ENCODE measurements at regions not wholly inside any gene's neighbourhood (a gene's known extent, or its start where the extent isn't known, plus 50 kb on each side); places are given as distances from the start of the nearest gene placed in this dataset.

DNA sequence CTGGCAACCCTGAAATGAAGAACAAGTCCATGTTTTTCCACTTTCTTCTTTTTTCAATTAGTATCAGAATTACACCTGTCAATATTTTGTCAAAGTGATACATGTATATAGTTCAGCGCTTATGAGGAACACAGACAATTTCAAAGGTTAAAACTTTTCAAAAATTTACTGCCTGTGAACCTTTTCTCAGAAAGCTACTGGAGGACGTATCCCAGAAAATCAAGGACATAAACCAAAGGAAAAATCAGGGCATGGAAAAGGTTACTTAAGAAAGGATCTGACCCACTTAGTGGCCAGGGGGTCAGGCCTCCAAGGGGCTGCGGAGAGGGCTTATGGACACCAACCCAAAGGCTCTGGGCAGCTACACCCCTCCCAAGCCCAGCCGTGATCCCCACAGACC lies 81.1 kb upstream of the ACTRT2 start:
- no peak for ATAC-seq (ENCODE audit: low read depth)
- Mint-ChIP-seq H3K27me3 (no peaks in the 10 kb centered on the region), H3K4me1 (no peaks in the 10 kb centered on the region), H3K9me3 (peaks cover 3% of the 10 kb centered on the region), H3K27ac (no peak overlapping the region), H3K36me3 (ENCODE audit: low read depth) (no peaks in the 10 kb centered on the region), H3K4me3 (no peak overlapping the region)
- CTCF ChIA-PET: no interaction called here
- POLR2A ChIA-PET: no interaction called here
- intact Hi-C loops (cut with micrococcal nuclease): no loop called here
- no peak for DNase-seq
- TF ChIP-seq, protein P1, sequence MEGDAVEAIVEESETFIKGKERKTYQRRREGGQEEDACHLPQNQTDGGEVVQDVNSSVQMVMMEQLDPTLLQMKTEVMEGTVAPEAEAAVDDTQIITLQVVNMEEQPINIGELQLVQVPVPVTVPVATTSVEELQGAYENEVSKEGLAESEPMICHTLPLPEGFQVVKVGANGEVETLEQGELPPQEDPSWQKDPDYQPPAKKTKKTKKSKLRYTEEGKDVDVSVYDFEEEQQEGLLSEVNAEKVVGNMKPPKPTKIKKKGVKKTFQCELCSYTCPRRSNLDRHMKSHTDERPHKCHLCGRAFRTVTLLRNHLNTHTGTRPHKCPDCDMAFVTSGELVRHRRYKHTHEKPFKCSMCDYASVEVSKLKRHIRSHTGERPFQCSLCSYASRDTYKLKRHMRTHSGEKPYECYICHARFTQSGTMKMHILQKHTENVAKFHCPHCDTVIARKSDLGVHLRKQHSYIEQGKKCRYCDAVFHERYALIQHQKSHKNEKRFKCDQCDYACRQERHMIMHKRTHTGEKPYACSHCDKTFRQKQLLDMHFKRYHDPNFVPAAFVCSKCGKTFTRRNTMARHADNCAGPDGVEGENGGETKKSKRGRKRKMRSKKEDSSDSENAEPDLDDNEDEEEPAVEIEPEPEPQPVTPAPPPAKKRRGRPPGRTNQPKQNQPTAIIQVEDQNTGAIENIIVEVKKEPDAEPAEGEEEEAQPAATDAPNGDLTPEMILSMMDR (IDR thresholded peaks at IDR 0.05): no peak

DNA sequence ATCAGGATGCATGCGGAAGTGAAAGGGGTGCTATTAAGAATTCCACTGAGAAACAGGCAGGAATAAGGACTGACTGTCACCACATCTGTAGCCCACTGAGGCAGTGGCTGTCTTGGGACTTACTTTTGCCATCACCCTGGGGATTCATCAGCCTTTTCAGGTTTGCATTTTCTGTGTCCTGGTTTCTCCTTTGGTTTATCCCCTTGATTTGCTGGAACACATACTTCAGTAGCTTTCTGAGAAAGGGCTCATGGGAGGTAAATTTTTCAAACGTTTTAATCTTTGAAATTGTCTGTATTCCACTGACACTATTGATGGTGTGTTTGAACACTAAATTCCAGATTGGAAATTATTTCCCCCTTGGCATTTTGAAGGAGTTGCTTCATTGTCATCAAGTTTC lies 80.2 kb upstream of the ACTRT2 start:
- POLR2A ChIA-PET: no interaction called here
- H3K36me3 Mint-ChIP-seq (ENCODE audit: low read depth): no peaks in the 10 kb centered on the region
- intact Hi-C loops (cut with micrococcal nuclease): no loop called here
- peaks cover 3% of the 10 kb centered on the region for H3K9me3 Mint-ChIP-seq
- CTCF ChIA-PET: no interaction called here
- H3K4me3 Mint-ChIP-seq: no peak overlapping the region
- no peak for DNase-seq
- H3K27me3 Mint-ChIP-seq: no peaks in the 10 kb centered on the region
- TF ChIP-seq, protein P1 (IDR thresholded peaks at IDR 0.05): no peak
- H3K27ac Mint-ChIP-seq: no peak overlapping the region
- no peak for ATAC-seq (ENCODE audit: low read depth)
- no peaks in the 10 kb centered on the region for H3K4me1 Mint-ChIP-seq

DNA sequence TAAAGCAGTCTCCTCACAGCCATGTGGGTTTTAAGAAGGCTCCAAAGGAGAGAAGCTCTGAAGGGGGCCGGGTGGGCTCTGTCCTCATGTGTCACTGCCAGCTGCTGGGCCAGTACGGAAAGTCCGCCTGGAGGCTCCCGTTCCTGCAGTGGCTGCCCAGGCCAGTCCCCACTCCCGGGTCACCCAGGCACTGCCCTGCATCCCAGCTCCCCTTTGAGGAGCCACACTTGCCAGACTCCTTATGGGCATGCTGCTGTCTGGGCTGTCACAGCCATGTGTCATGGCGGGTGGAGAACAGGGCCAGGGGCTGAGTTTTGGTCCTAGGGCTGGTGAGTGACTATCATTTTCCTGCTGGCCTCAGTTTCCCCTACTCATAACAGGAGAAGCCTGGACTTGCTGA lies 79.4 kb upstream of the ACTRT2 start:
- TF ChIP-seq, protein P1 (IDR thresholded peaks at IDR 0.05): no peak
- H3K36me3 Mint-ChIP-seq (ENCODE audit: low read depth): no peaks in the 10 kb centered on the region
- no peak for ATAC-seq (ENCODE audit: low read depth)
- H3K4me1 Mint-ChIP-seq: peaks cover 3% of the 10 kb centered on the region
- peaks cover 3% of the 10 kb centered on the region for H3K9me3 Mint-ChIP-seq
- ChIA-PET CTCF (no interaction called here), POLR2A (no interaction called here)
- no peaks in the 10 kb centered on the region for H3K27me3 Mint-ChIP-seq
- H3K27ac Mint-ChIP-seq: no peak overlapping the region
- DNase-seq: no peak
- intact Hi-C loops (cut with micrococcal nuclease): no loop called here
- no peak overlapping the region for H3K4me3 Mint-ChIP-seq

DNA sequence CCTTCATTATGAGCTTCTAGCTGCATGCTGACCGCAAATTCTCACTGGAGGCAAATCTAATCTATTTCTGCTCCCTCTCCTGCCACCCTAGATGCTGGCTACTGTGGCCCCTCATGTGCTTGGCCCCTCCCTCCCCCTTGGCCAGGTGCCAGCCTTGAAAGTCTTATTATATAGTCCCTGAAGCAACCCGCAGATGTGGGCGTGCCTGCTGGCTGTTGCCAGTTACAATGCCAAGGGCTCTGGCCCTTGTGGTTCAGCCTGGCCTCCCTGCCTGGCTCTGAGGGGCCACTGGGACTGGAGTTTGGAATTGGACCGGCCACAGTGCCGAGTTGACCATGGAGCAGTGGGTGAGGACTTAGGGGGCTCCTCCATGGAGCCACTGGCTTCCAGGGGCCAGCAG lies 78.9 kb upstream of the ACTRT2 start:
- ChIA-PET CTCF (no interaction called here), POLR2A (no interaction called here)
- intact Hi-C loops (cut with micrococcal nuclease): no loop called here
- peaks cover 3% of the 10 kb centered on the region for H3K9me3 Mint-ChIP-seq
- H3K27ac Mint-ChIP-seq: no peak overlapping the region
- TF ChIP-seq, protein P1 (IDR thresholded peaks at IDR 0.05): no peak
- no peak overlapping the region for H3K4me3 Mint-ChIP-seq
- DNase-seq (no peak), ATAC-seq (ENCODE audit: low read depth) (no peak)
- H3K36me3 Mint-ChIP-seq (ENCODE audit: low read depth): no peaks in the 10 kb centered on the region
- H3K4me1 Mint-ChIP-seq: peaks cover 8% of the 10 kb centered on the region
- no peaks in the 10 kb centered on the region for H3K27me3 Mint-ChIP-seq

DNA sequence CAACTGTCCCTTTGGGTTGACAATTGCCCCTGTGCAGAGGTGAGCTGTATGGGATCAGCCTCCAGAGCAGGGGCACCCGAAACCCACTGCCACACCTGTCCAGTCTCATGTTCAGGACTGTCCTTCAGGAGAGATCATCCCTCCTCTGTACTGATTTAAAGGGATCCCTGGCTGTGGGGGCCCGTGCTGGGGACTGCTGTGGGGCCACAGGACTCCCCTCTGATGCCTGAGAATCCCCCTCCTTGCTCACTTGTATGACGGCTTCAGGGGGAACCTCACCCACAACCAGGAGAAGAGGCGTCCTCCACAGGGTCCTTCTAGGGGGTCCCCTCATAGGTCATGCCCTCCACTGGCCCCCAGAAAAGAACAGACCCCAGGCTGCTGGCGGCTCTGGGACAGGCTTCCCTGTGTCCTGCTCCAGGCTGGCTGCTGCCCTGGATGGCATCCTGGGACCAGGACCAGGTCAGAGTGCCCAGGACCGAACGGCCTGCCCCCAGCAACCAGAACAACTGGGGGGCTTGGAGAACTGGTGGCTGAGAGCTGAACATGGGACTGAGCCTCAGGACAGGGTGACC lies 77.5 kb upstream of the ACTRT2 start:
- intact Hi-C loops (cut with micrococcal nuclease): no loop called here
- TF ChIP-seq, protein P1 (IDR thresholded peaks at IDR 0.05): no peak
- DNase-seq (no peak), ATAC-seq (ENCODE audit: low read depth) (no peak)
- no peak overlapping the region for H3K27ac Mint-ChIP-seq
- H3K36me3 Mint-ChIP-seq (ENCODE audit: low read depth): no peaks in the 10 kb centered on the region
- H3K4me3 Mint-ChIP-seq: no peak overlapping the region
- ChIA-PET CTCF (no interaction called here), POLR2A (no interaction called here)
- H3K9me3 Mint-ChIP-seq: peaks cover 3% of the 10 kb centered on the region
- peaks cover 13% of the 10 kb centered on the region for H3K4me1 Mint-ChIP-seq
- H3K27me3 Mint-ChIP-seq: no peaks in the 10 kb centered on the region

All from activated B cell treated with CpG ODN at 0.5 μM for 24 hours (primary cell).